H1 (cell line): ENCODE measurements at regions not wholly inside any gene's neighbourhood (a gene's known extent, or its start where the extent isn't known, plus 50 kb on each side); places are given as distances from the start of the nearest gene placed in this dataset.

Experiments
- CTCF ChIA-PET: fragments of 300-600 bp; sonication (Branson Sonifier 250); formaldehyde crosslinking; loops from one replicate; lab custom pipeline; 2021; ENCODE audit not compliant: partially characterized antibody; lab: Charles Lee
- POLR2A ChIA-PET: fragments of 300-600 bp; sonication (Branson Sonifier 250); formaldehyde crosslinking; loops from one replicate; lab custom pipeline; 2021; ENCODE audit warnings: inconsistent platforms; ENCODE audit not compliant: partially characterized antibody; lab: Charles Lee
- DNase-seq, 2 experiments: peaks; one replicate each; pipeline versions ENCODE4 v3.0.0 to v3.0.0-alpha.2; 2010 to 2022; ENCODE audit warnings: low spot score in 2 of 2, low read depth in 1 of 2, mixed read lengths in 1 of 2
- FAIRE-seq: peaks from 2 replicates; lab custom pipeline; 2011; peaks lifted over from hg19 to GRCh38; lab: Jason Lieb, UNC
- H2AFZ ChIP-seq: 2 replicates; pipeline ENCODE4 v1.8.1; 2012; ENCODE audit warnings: low read length, inconsistent platforms
- H2AK5ac ChIP-seq: 2 replicates; pipeline ENCODE4 v1.6.1; 2013; ENCODE audit warnings: low read depth, low read length
- H2BK120ac ChIP-seq: replicated peaks from 2 replicates; pipeline ENCODE3; 2013; ENCODE audit warnings: low read depth, low read length, inconsistent platforms
- H2BK12ac ChIP-seq: 2 replicates; pipeline ENCODE4 v1.6.1; 2013; ENCODE audit warnings: low read depth, low read length
- H2BK15ac ChIP-seq: 2 replicates; pipeline ENCODE4 v1.6.1; 2013; ENCODE audit warnings: low read length
- H2BK20ac ChIP-seq: 2 replicates; pipeline ENCODE4 v1.6.1; 2013; ENCODE audit warnings: low read length
- H2BK5ac ChIP-seq: 2 replicates; pipeline ENCODE4 v1.6.1; 2013; ENCODE audit warnings: low read depth, low read length
- H3K14ac ChIP-seq: 2 replicates; pipeline ENCODE4 v1.6.1; 2013; ENCODE audit warnings: inconsistent platforms; ENCODE audit not compliant: insufficient read length
- H3K18ac ChIP-seq: 2 replicates; pipeline ENCODE4 v1.6.1; 2013; ENCODE audit warnings: low read length; ENCODE audit errors: extremely low read depth
- H3K23ac ChIP-seq: 2 replicates; pipeline ENCODE4 v1.6.1; 2013; ENCODE audit warnings: inconsistent platforms; ENCODE audit not compliant: insufficient read length
- H3K23me2 ChIP-seq: 2 replicates; pipeline ENCODE4 v1.6.1; 2013; ENCODE audit warnings: low read depth, low read length
- H3K27ac ChIP-seq: 2 replicates; pipeline ENCODE4 v1.6.1; 2011; ENCODE audit warnings: low read depth, low read length, inconsistent platforms
- H3K27me3 ChIP-seq, 4 experiments: replicated peaks in 1 of 4; 1 replicate in 1 of 4; 2 replicates in 3 of 4; pipeline versions ENCODE4 v1.6.1 to v1.8.1; 2011 to 2013; ENCODE audit warnings: low read length in 3 of 4, mild to moderate bottlenecking in 3 of 4, inconsistent platforms in 2 of 4, mixed read lengths in 2 of 4, moderate library complexity in 1 of 4; ENCODE audit not compliant: control insufficient read depth in 3 of 4, insufficient read depth in 3 of 4; ENCODE audit errors: extremely low read depth in 1 of 4
- H3K36me3 ChIP-seq, 4 experiments: 2 replicates each; pipeline versions ENCODE4 v1.6.1 to v1.8.1; 2011 to 2013; ENCODE audit warnings: mild to moderate bottlenecking in 4 of 4, low read length in 3 of 4, moderate library complexity in 2 of 4, control low read depth in 1 of 4, inconsistent platforms in 1 of 4; ENCODE audit not compliant: insufficient read depth in 4 of 4, control insufficient read depth in 2 of 4
- H3K4ac ChIP-seq: replicated peaks from 2 replicates; pipeline ENCODE3; 2013; ENCODE audit warnings: low read length, low read depth, mixed read lengths, inconsistent platforms; ENCODE audit not compliant: insufficient read length
- H3K4me1 ChIP-seq, 4 experiments: replicated peaks in 1 of 4; 1 replicate in 1 of 4; 2 replicates in 3 of 4; pipeline versions ENCODE4 v1.6.1 to v1.8.1; 2011 to 2013; ENCODE audit warnings: low read length in 3 of 4, inconsistent platforms in 2 of 4, mixed read lengths in 1 of 4; ENCODE audit not compliant: insufficient read depth in 4 of 4, control insufficient read depth in 3 of 4
- H3K4me2 ChIP-seq, 2 experiments: 2 replicates each; pipeline versions ENCODE4 v1.6.1 to v1.8.1; 2011 to 2013; ENCODE audit warnings: low read depth in 2 of 2, low read length in 2 of 2, control low read depth in 1 of 2, inconsistent platforms in 1 of 2, mild to moderate bottlenecking in 1 of 2; ENCODE audit not compliant: insufficient read depth in 1 of 2
- H3K4me3 ChIP-seq, 4 experiments: fragments of 200-600, 300-600 bp in 1 of 4; sonication (generic), shearing (Covaris generic), sonication (Bioruptor Twin) in 1 of 4; 2 replicates each; pipeline versions ENCODE4 v1.5.1 to v1.8.1; 2011 to 2016; ENCODE audit warnings: low read length in 4 of 4, low read depth in 3 of 4, control low read depth in 2 of 4, inconsistent platforms in 2 of 4, mild to moderate bottlenecking in 2 of 4, mixed read lengths in 1 of 4, moderate library complexity in 1 of 4; ENCODE audit not compliant: insufficient read depth in 2 of 4; ENCODE audit errors: extremely low read depth in 1 of 4
- H3K56ac ChIP-seq: replicated peaks from 2 replicates; pipeline ENCODE3; 2013; ENCODE audit warnings: low read depth, mild to moderate bottlenecking, mixed read lengths, low read length, inconsistent platforms; ENCODE audit not compliant: insufficient read length
- H3K79me1 ChIP-seq: 2 replicates; pipeline ENCODE4 v1.6.1; 2013; ENCODE audit warnings: low read depth, low read length, control low read depth
- H3K79me2 ChIP-seq, 2 experiments: 2 replicates each; pipeline versions ENCODE4 v1.6.1 to v1.8.1; 2012 to 2013; ENCODE audit warnings: low read length in 2 of 2, mild to moderate bottlenecking in 2 of 2, inconsistent platforms in 1 of 2; ENCODE audit not compliant: insufficient read depth in 2 of 2, control insufficient read depth in 1 of 2
- H3K9ac ChIP-seq, 4 experiments: replicated peaks in 1 of 4; 1 replicate in 1 of 4; 2 replicates in 3 of 4; pipeline versions ENCODE4 v1.6.1 to v1.8.1; 2011 to 2013; ENCODE audit warnings: low read depth in 3 of 4, low read length in 3 of 4, control low read depth in 2 of 4, mild to moderate bottlenecking in 2 of 4, moderate library complexity in 2 of 4, inconsistent platforms in 1 of 4; ENCODE audit errors: extremely low read depth in 1 of 4
- H3K9me3 ChIP-seq, 2 experiments: 2 replicates each; pipeline versions ENCODE4 v1.6.1 to v1.8.1; 2012 to 2013; ENCODE audit warnings: mild to moderate bottlenecking in 2 of 2, moderate library complexity in 2 of 2, control low read depth in 1 of 2, inconsistent platforms in 1 of 2, low read depth in 1 of 2, low read length in 1 of 2, mixed read lengths in 1 of 2; ENCODE audit not compliant: insufficient read depth in 2 of 2
- H4K20me1 ChIP-seq, 2 experiments: replicated peaks in 1 of 2; 2 replicates each; pipeline versions ENCODE3 to v1.8.1; 2011 to 2013; ENCODE audit warnings: inconsistent platforms in 2 of 2, low read length in 2 of 2, mild to moderate bottlenecking in 1 of 2; ENCODE audit not compliant: insufficient read depth in 2 of 2, control insufficient read depth in 1 of 2
- H4K5ac ChIP-seq: 2 replicates; pipeline ENCODE4 v1.6.1; 2013; ENCODE audit warnings: low read length, low read depth, mixed read lengths, inconsistent platforms; ENCODE audit not compliant: insufficient read length
- H4K8ac ChIP-seq: 2 replicates; pipeline ENCODE4 v1.8.0; 2013; ENCODE audit warnings: mild to moderate bottlenecking, moderate library complexity, low read length, inconsistent platforms; ENCODE audit not compliant: insufficient read depth; ENCODE audit errors: extremely low read depth
- H4K91ac ChIP-seq: replicated peaks from 2 replicates; pipeline ENCODE3; 2013; ENCODE audit warnings: low read length, mixed read lengths, inconsistent platforms; ENCODE audit not compliant: insufficient read length
- HDAC2 ChIP-seq, 2 experiments: fragments of 300-600 bp in 1 of 2; sonication (generic) in 1 of 2; IDR thresholded peaks; 2 replicates each; pipeline ENCODE4 v1.6.1; 2011 to 2012; ENCODE audit warnings: low read depth in 2 of 2, low read length in 2 of 2, mild to moderate bottlenecking in 2 of 2, moderate library complexity in 2 of 2, borderline replicate concordance in 1 of 2, inconsistent platforms in 1 of 2
- NRF1 ChIP-seq: IDR thresholded peaks from 2 replicates; pipeline ENCODE4 v1.6.1; 2011; ENCODE audit warnings: mild to moderate bottlenecking, low read depth, low read length, improper control_type of control experiment
- RFX5 ChIP-seq: IDR thresholded peaks from 2 replicates; pipeline ENCODE4 v1.6.1; 2011; ENCODE audit warnings: low read depth, low read length, improper control_type of control experiment, borderline replicate concordance
- SP4 ChIP-seq: IDR thresholded peaks from 2 replicates; pipeline ENCODE4 v1.6.1; 2012; ENCODE audit warnings: low read length, inconsistent platforms
- SUZ12 ChIP-seq: fragments of 200-600 bp; sonication (generic); IDR thresholded peaks from 2 replicates; pipeline ENCODE4 v1.6.1; 2012; ENCODE audit warnings: mild to moderate bottlenecking, inconsistent platforms, low read length, moderate library complexity, mixed read lengths
- WGBS, 2 experiments: shearing (Covaris generic) in 1 of 2; methylation state at CpG; one replicate each; pipeline versions ENCODE4 v1.1.6 to v1.1.7; 2013 to 2015; ENCODE audit warnings: low lambda C conversion rate in 2 of 2, mixed read lengths in 2 of 2, inconsistent platforms in 1 of 2, low coverage in 1 of 2, missing lambda C conversion rate in 1 of 2; ENCODE audit not compliant: insufficient replicate concordance in 2 of 2, insufficient coverage in 1 of 2, insufficient read length in 1 of 2; ENCODE audit errors: extremely low coverage in 1 of 2, missing lambda C conversion rate in 1 of 2; 5-methylcytosine and 5-hydroxymethylcytosine counted together

DNA sequence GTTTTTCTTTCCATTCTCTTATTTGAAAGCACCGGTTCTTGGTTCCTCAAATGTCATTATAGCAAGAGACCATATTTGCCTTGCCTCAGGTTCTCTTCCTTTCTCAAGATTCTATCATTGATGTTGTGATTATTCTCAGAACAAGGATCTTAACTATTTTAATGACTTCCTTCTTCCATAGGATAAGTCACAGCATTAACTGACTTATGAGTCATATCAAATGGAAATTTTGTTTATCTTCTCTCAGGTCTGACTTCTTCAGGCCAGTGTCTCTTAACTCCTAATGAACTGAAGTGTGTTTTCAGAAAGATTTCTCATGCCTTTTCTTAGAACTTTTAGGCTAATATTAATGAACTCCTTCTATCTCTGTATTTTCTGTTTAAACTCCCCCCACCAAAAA is 794.6 kb upstream of the LRRN3 start:
- Histone ChIP-seq H2BK12ac (no peak overlapping the region), H3K4me3 (no peak overlapping the region), H3K4ac (no peak overlapping the region), H2AK5ac (no peak overlapping the region), H3K56ac (no peak overlapping the region), H2BK120ac (no peak overlapping the region), H3K23me2 (no peaks in the 10 kb centered on the region), H3K9ac (no peak overlapping the region), H3K23ac (no peak overlapping the region), H4K8ac (no peak overlapping the region), H3K27ac (no peak overlapping the region), H4K20me1 (no peaks in the 10 kb centered on the region), H3K27me3 (no peaks in the 10 kb centered on the region), H4K91ac (no peak overlapping the region), H3K4me1 (no peaks in the 10 kb centered on the region), H4K5ac (no peak overlapping the region), H3K9me3 (peaks cover 0 to 3% of the 10 kb centered on the region in 2 experiments; a peak in 2 of 4 replicates), H3K79me2 (no peaks in the 10 kb centered on the region), H2BK5ac (no peak overlapping the region), H3K4me2 (no peak overlapping the region), H2AFZ (no peak overlapping the region), H3K36me3 (no peaks in the 10 kb centered on the region), H3K18ac (no peak overlapping the region), H3K14ac (no peak overlapping the region), H2BK15ac (no peak overlapping the region), H2BK20ac (no peak overlapping the region), H3K79me1 (no peaks in the 10 kb centered on the region)
- ChIA-PET CTCF (no interaction called here), POLR2A (no interaction called here)
- no peak for FAIRE-seq
- no peak for DNase-seq
- WGBS, 2 experiments: 100% methylated on average over 1 of the region's 1 CpG; no CpG with 5 or more reads in 1 of the 2 experiments
- TF ChIP-seq SP4 (no peak), HDAC2 (IDR thresholded peaks at IDR 0.05; ENCODE audit: borderline replicate concordance in 1 of 2, low read depth in 2 of 2, low read length in 2 of 2) (no peak), SUZ12 (no peak), RFX5 (no peak), NRF1 (no peak)
